Activated CD4-positive, alpha-beta T cell treated with anti-CD3 and anti-CD28 coated beads, Interleukin-2, Interleukin-6, amounts not matched to agents 100 ng/mL and 50 ng/mL, durations not matched to agents 16 hours and 8 hours (primary cell): ENCODE measurements at regions not wholly inside any gene's neighbourhood (a gene's known extent, or its start where the extent isn't known, plus 50 kb on each side); places are given as distances from the start of the nearest gene placed in this dataset.

ENCODE experiments used
- DNase-seq: peaks from one replicate; pipeline ENCODE4 v3.0.0-alpha.2; 2020

- no peak for DNase-seq
These were observed 269.5 kb upstream of the N4BP1 start for GRCh38 chr16:48879223-48880122.

GRCh38 chr16:48877946-48878345, 268.0 kb upstream of the N4BP1 start:
- no peak for DNase-seq

GRCh38 chr16:48870141-48870540, 260.2 kb upstream of the N4BP1 start:
- no peak for DNase-seq

- no peak for DNase-seq
These were observed 255.5 kb upstream of the N4BP1 start for GRCh38 chr16:48865520-48865919.

GRCh38 chr16:48864055-48864454, 254.1 kb upstream of the N4BP1 start:
- no peak for DNase-seq

- DNase-seq = no peak
These were observed 252.1 kb upstream of the N4BP1 start for GRCh38 chr16:48862087-48862532.

GRCh38 chr16:48860341-48860740, 250.4 kb upstream of the N4BP1 start:
- DNase-seq = no peak

GRCh38 chr16:48852951-48853350, 243.0 kb upstream of the N4BP1 start:
- DNase-seq = no peak

GRCh38 chr16:48852458-48852857, 242.5 kb upstream of the N4BP1 start:
- no peak for DNase-seq

GRCh38 chr16:48850097-48850770, 240.3 kb upstream of the N4BP1 start:
- DNase-seq = no peak

- DNase-seq = no peak
These were observed 236.3 kb upstream of the N4BP1 start for GRCh38 chr16:48846277-48846676.

GRCh38 chr16:48845261-48845660, 235.3 kb upstream of the N4BP1 start:
- DNase-seq = no peak

GRCh38 chr16:48838349-48838748, 228.4 kb upstream of the N4BP1 start:
- DNase-seq = no peak

GRCh38 chr16:48836636-48837035, 226.7 kb upstream of the N4BP1 start:
- no peak for DNase-seq

GRCh38 chr16:48836067-48836466, 226.1 kb upstream of the N4BP1 start:
- DNase-seq = no peak

GRCh38 chr16:48834576-48834975, 224.6 kb upstream of the N4BP1 start:
- DNase-seq = no peak

- no peak for DNase-seq
These were observed 223.5 kb upstream of the N4BP1 start for GRCh38 chr16:48833461-48833860.

GRCh38 chr16:48831076-48831722, 221.2 kb upstream of the N4BP1 start:
- no peak for DNase-seq

GRCh38 chr16:48829336-48830310, 219.6 kb upstream of the N4BP1 start:
- no peak for DNase-seq

- DNase-seq = no peak
These were observed 214.3 kb upstream of the N4BP1 start for GRCh38 chr16:48824271-48824670.

- DNase-seq = no peak
These were observed 212.5 kb upstream of the N4BP1 start for GRCh38 chr16:48822431-48822830.

GRCh38 chr16:48820379-48820778, 210.4 kb upstream of the N4BP1 start:
- DNase-seq = no peak
